ENCODE measurements at regions not wholly inside any gene's neighbourhood (a gene's known extent, or its start where the extent isn't known, plus 50 kb on each side); places are given as distances from the start of the nearest gene placed in this dataset.
A peak's percentile ranks its signal among the peaks of the same experiment; 100 is the strongest.

GRCh38 chr6:4401408-4402368, 266.3 kb upstream of the ECI2 start:
- Histone ChIP-seq H3K9me2 (replicated peaks; ENCODE audit: low read length) (no peaks in the 10 kb centered on the region), H3K27ac (ENCODE audit: low read length) (peak overlapping the region; percentile 92), H3K79me2 (ENCODE audit: low read length) (no peaks in the 10 kb centered on the region), H3K36me3 (ENCODE audit: low read depth, low read length) (no peaks in the 10 kb centered on the region), H3F3A (ENCODE audit: low read length, unreplicated experiment) (peaks cover 3% of the 10 kb centered on the region), H3K4me2 (ENCODE audit: low read length) (peak overlapping the region; percentile 81), H3K27me3 (ENCODE audit: low read length) (no peaks in the 10 kb centered on the region), H4K20me1 (ENCODE audit: low read length) (no peaks in the 10 kb centered on the region), H3K9ac (ENCODE audit: low read length) (peak overlapping the region; percentile 68), H2AFZ (ENCODE audit: low read length) (peak overlapping the region; percentile 59; the same call in 1 of the 2 replicates), H3K4me1 (ENCODE audit: insufficient read depth, low read length) (peaks cover 26% of the 10 kb centered on the region), H3K9me3 (ENCODE audit: low read length) (no peaks in the 10 kb centered on the region), H3K4me3 (ENCODE audit: low read length) (peak overlapping the region; percentile 33; the same call in 1 of the 2 replicates)
- no TSS peak for BruUV-seq (replicated peaks)
- intact Hi-C loops (cut with micrococcal nuclease): loop anchor here (1.0 to 2.0 kb wide), 3 partner anchors 43 to 89 kb away; no protein-coding TSS in a partner anchor
- TF ChIP-seq, protein P1, sequence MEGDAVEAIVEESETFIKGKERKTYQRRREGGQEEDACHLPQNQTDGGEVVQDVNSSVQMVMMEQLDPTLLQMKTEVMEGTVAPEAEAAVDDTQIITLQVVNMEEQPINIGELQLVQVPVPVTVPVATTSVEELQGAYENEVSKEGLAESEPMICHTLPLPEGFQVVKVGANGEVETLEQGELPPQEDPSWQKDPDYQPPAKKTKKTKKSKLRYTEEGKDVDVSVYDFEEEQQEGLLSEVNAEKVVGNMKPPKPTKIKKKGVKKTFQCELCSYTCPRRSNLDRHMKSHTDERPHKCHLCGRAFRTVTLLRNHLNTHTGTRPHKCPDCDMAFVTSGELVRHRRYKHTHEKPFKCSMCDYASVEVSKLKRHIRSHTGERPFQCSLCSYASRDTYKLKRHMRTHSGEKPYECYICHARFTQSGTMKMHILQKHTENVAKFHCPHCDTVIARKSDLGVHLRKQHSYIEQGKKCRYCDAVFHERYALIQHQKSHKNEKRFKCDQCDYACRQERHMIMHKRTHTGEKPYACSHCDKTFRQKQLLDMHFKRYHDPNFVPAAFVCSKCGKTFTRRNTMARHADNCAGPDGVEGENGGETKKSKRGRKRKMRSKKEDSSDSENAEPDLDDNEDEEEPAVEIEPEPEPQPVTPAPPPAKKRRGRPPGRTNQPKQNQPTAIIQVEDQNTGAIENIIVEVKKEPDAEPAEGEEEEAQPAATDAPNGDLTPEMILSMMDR (conservative IDR thresholded peaks at IDR 0.05; ENCODE audit: low read depth, low read length): no peak
- TF ChIP-seq EZH2 (IDR thresholded peaks at IDR 0.05; ENCODE audit: low read length, unreplicated experiment) (no peak), EZH2phosphoT487 (IDR thresholded peaks at IDR 0.05; ENCODE audit: borderline replicate concordance, low read length) (no peak)
- DNase-seq (peak; percentile 89), ATAC-seq (peak; percentile 70)
- ChIA-PET CTCF (no interaction called here), POLR2A (ENCODE audit: unreplicated experiment) (interaction anchor here (0.7 kb wide), 1 partner anchor 19 kb away, joined by 3 read pairs; no protein-coding TSS in a partner anchor)

GRCh38 chr6:4399656-4400055, 264.3 kb upstream of the ECI2 start:
- H3K9me2 ChIP-seq (replicated peaks; ENCODE audit: low read length): no peaks in the 10 kb centered on the region
- BruUV-seq (replicated peaks): no TSS peak
- H4K20me1 ChIP-seq (ENCODE audit: low read length): no peaks in the 10 kb centered on the region
- H3K9me3 ChIP-seq (ENCODE audit: low read length): no peaks in the 10 kb centered on the region
- ChIA-PET CTCF (no interaction called here), POLR2A (ENCODE audit: unreplicated experiment) (no interaction called here)
- H2AFZ ChIP-seq (ENCODE audit: low read length): no peak overlapping the region
- H3K36me3 ChIP-seq (ENCODE audit: low read depth, low read length): no peaks in the 10 kb centered on the region
- no peaks in the 10 kb centered on the region for H3K79me2 ChIP-seq (ENCODE audit: low read length)
- H3F3A ChIP-seq (ENCODE audit: low read length, unreplicated experiment): peaks cover 3% of the 10 kb centered on the region
- ATAC-seq: no peak
- TF ChIP-seq, protein P1 (conservative IDR thresholded peaks at IDR 0.05; ENCODE audit: low read depth, low read length): no peak
- TF ChIP-seq EZH2phosphoT487 (IDR thresholded peaks at IDR 0.05; ENCODE audit: borderline replicate concordance, low read length): no peak
- no peak for TF ChIP-seq EZH2 (IDR thresholded peaks at IDR 0.05; ENCODE audit: low read length, unreplicated experiment)
- no peak overlapping the region for H3K27ac ChIP-seq (ENCODE audit: low read length)
- H3K4me1 ChIP-seq (ENCODE audit: insufficient read depth, low read length): peaks cover 26% of the 10 kb centered on the region
- no peak overlapping the region for H3K4me3 ChIP-seq (ENCODE audit: low read length)
- DNase-seq: no peak
- intact Hi-C loops (cut with micrococcal nuclease): loop anchor here (2.0 kb wide), 1 partner anchor 87 kb away; no protein-coding TSS in a partner anchor
- no peaks in the 10 kb centered on the region for H3K27me3 ChIP-seq (ENCODE audit: low read length)
- H3K9ac ChIP-seq (ENCODE audit: low read length): no peak overlapping the region
- no peak overlapping the region for H3K4me2 ChIP-seq (ENCODE audit: low read length)

- Histone ChIP-seq H3K79me2 (ENCODE audit: low read length) (no peaks in the 10 kb centered on the region), H3K4me2 (ENCODE audit: low read length) (no peak overlapping the region), H3K4me3 (ENCODE audit: low read length) (no peak overlapping the region), H3K36me3 (ENCODE audit: low read depth, low read length) (no peaks in the 10 kb centered on the region), H2AFZ (ENCODE audit: low read length) (no peak overlapping the region), H3K9ac (ENCODE audit: low read length) (no peak overlapping the region), H3K27ac (ENCODE audit: low read length) (no peak overlapping the region), H3K4me1 (ENCODE audit: insufficient read depth, low read length) (peaks cover 26% of the 10 kb centered on the region), H3F3A (ENCODE audit: low read length, unreplicated experiment) (peaks cover 3% of the 10 kb centered on the region), H3K9me2 (replicated peaks; ENCODE audit: low read length) (no peaks in the 10 kb centered on the region), H3K9me3 (ENCODE audit: low read length) (no peaks in the 10 kb centered on the region), H4K20me1 (ENCODE audit: low read length) (no peaks in the 10 kb centered on the region), H3K27me3 (ENCODE audit: low read length) (no peaks in the 10 kb centered on the region)
- TF ChIP-seq EZH2phosphoT487 (IDR thresholded peaks at IDR 0.05; ENCODE audit: borderline replicate concordance, low read length) (no peak), EZH2 (IDR thresholded peaks at IDR 0.05; ENCODE audit: low read length, unreplicated experiment) (no peak)
- TF ChIP-seq, protein P1 (conservative IDR thresholded peaks at IDR 0.05; ENCODE audit: low read depth, low read length): no peak
- DNase-seq: no peak
- ChIA-PET CTCF (no interaction called here), POLR2A (ENCODE audit: unreplicated experiment) (no interaction called here)
- intact Hi-C loops (cut with micrococcal nuclease): no loop called here
- no peak for ATAC-seq
- no TSS peak for BruUV-seq (replicated peaks)
These were observed 263.4 kb upstream of the ECI2 start for GRCh38 chr6:4398791-4399190.
